COR-L47 (cell line): ENCODE measurements at regions not wholly inside any gene's neighbourhood (a gene's known extent, or its start where the extent isn't known, plus 50 kb on each side); places are given as distances from the start of the nearest gene placed in this dataset.
"Not testable (repeated sequence)": the region's sequence is repeated elsewhere in the genome, so short reads cannot be mapped to it uniquely, and the experiment has no call there.

Experiments
- DNase-seq: peaks from one replicate; lab custom pipeline; 2025; lab: John Stamatoyannopoulos, UW

DNA sequence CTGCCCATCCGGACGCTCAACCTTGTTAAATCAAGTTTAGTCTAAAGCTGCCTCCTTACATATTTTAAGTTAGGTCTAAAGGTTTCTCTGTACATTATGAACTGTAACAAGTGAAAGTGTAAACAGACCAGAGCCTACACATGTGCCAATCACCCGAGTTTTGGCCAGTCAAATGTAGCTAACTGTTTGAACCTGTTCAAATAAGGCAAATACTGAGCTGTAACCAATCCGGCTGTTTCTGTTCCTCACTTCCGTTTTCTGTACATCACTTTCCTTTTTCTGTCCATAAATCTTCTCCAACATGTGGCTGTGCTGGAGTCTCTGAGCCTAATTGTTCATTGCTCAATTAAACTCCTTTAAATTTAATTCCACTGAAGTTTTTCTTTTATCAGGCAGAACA is 113.3 kb upstream of the SHISA3 start:
- DNase-seq: no peak

DNA sequence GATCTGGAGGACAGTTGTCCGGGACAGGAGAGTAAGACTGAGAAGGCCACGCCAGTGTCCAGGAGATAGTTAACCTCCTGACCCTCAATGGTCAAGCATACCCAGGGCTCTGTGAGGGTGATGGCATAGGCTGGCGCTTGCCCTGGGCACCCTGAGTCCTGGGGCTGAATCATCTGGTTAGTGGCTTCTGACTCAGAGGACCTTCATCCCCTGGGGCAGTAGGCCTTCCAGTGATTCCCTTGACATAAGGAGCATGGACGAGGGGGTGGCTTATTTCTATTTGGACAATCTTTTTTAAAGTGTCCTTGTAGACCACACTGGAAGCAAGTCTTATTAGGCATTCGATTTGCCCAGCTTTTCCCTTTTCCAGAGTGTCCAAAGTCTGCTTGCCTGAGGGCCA is 108.4 kb upstream of the SHISA3 start:
- DNase-seq: not testable (repeated sequence)

GRCh38 chr4:42292192-42292591 is 105.1 kb upstream of the SHISA3 start:
- DNase-seq: not testable (repeated sequence)

GRCh38 chr4:42293967-42294813 is 103.1 kb upstream of the SHISA3 start:
- no peak for DNase-seq

GRCh38 chr4:42296196-42296595 is 101.1 kb upstream of the SHISA3 start:
- DNase-seq: no peak

DNA sequence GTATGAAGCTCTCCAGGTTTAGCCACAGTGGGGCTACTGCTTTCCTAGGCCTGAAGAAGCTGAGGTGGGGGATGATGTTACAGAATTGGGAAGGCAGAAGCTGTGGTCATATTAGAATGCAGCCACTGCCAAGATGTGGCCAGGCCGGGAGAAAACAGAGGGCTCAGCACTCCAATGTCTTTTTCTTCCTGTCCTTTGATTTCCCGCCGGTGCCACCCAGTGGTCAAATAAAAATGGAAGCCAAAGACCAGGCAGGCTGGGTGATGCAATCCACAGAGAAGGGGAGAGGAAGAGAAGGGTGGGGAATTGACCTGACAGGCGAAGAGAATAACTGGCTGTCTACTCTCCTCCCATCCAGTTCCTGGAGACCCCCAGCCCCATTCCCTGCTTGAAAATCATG is 94.9 kb upstream of the SHISA3 start:
- DNase-seq: peak; percentile 38

DNA sequence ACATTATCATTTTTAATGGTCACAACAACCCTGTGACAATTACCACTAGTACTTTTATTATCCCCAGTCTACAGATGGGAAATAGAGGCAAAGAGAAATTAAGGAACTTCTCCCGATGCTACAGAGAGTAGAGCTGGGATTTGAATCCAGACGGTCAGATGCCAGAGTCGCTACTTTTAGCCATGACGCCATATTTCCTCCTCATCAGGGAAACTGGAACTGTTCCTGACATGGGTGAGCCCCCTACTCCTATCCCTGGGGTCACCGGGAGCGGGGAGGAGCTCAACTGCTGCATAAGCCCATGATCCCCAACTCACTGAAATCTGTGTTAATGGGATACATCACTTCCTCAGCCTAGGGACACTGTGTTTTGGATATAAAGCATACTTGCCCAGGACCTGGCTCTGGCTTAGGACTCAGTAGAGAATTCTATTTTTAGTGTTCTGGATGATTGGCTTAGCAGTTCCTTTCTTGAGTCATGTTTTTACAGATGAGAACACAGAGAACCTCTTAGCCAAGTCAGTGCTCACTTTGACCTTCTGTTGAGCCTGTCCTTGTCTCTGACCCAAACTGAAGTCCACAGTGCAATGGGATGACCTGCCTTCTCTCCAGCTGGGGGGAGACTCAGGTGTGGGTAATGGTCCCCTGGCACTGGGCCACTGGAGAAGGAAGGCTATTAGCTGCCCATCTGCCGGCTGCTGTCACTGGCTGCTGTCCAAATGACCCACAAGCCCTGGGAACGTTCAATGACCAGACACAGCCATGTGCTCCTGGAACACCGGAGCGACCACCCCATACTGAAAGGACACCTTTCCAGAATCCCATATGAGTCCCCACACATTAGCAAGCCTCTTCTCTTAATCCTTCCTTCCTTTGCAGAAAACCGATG is 90.8 kb upstream of the SHISA3 start:
- no peak for DNase-seq

DNA sequence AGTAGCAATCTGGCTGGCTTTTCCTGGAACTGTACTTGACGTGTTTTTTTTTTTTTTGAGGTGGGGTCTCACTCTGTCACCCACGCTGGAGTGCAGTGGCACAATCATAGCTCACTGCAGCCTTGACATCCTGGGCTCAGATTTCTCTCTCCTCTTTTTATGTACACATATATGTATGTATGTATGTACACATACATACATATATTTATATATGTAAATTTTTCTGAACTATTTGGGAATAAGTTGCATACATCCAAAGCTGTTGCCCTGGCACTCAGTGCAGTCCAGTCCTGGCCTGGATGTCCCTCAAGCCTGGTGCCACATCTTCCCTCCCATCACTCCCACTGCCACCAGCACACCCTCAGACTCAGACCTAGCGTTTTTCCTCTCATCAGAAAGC is 89.0 kb upstream of the SHISA3 start:
- DNase-seq: no peak

GRCh38 chr4:42309361-42310260 is 87.7 kb upstream of the SHISA3 start:
- no peak for DNase-seq

- DNase-seq: no peak
Observed at GRCh38 chr4:42310358-42310757, 86.9 kb upstream of the SHISA3 start.

DNA sequence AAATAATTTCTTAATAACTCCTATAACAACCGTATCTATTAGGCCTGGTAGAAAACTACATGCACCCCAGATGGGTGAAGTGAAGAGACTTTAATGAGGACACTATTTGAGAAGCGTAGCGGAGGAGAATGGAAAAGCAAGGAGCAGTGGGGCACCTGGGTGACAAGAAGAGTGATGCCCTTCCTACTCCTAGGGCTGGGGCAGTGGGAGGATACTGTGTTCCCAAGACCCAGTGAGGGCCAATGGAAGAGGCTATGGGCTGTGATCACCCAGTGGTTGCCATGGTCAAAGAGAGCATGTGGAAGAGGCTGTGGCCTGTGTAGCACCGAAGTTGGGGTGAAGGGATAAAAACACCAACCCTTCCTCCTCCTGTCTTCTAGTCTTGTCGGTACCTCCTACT is 86.5 kb upstream of the SHISA3 start:
- no peak for DNase-seq

DNA sequence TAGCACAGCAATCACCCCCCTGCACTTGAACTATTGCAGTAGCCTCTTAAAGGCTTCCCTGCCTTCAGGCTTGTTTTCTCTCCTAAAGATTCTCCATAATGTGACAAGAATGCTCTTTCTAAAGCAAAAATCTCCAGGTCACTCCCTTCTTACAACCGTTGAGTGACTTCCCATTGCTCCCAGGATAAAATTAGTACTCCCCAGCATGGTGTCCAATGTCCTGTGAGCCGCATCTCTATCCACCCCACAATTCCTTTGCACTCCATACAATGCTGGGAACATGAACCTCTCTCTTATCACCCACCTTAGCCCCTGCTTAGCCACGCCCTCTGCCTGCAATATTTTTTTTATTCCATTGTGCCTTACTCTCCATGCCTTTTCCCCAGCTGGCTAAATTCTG is 85.7 kb upstream of the SHISA3 start:
- no peak for DNase-seq

GRCh38 chr4:42313420-42313819 is 83.9 kb upstream of the SHISA3 start:
- DNase-seq: not testable (repeated sequence)

- no peak for DNase-seq
Observed at GRCh38 chr4:42313872-42314271, 83.4 kb upstream of the SHISA3 start.

- DNase-seq: no peak
Observed at GRCh38 chr4:42315231-42315630, 82.1 kb upstream of the SHISA3 start.

GRCh38 chr4:42320822-42321388 is 76.4 kb upstream of the SHISA3 start:
- DNase-seq: no peak

GRCh38 chr4:42326040-42326439 is 71.2 kb upstream of the SHISA3 start:
- no peak for DNase-seq

- DNase-seq: no peak
Observed at GRCh38 chr4:42326524-42326923, 70.8 kb upstream of the SHISA3 start.

- no peak for DNase-seq
Observed at GRCh38 chr4:42327323-42327722, 70.0 kb upstream of the SHISA3 start.

DNA sequence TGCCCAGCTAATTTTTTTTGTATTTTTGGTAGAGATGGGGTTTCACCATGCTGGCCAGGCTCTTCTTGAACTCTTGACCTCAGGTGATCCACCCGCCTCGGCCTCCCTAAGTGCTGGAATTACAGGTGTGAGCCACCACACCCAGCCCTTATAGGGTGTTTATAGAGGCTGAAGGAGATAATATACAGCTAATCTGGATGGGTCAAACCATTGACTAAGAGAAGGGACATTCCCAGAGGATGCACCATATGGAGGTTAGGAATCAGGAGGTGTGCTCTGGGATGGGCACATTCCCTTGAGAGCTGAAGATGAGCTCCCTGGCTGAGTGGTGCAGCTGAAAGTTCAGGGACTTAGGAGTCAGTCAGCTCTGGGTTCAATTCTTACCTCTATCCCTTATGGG is 68.3 kb upstream of the SHISA3 start:
- no peak for DNase-seq

DNA sequence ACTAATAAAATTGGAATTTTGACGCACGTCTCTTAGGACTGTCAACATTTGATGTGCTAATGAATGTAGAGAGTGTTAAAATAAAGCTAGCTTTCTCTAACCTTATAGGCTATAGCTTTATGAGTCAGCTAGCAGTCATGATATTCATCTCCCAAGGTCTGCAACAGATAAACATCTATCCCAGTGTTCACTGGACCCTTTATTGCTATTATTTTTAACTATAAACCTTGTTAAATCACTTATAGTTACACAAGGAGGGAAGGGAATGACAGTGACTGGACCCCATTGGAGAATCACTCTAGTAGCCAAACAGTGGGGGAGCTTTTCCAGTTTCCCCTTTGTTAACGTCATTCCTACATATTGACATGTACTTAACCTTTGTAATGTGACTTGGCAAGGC is 67.9 kb upstream of the SHISA3 start:
- no peak for DNase-seq
